GM21381 (cell line): ENCODE measurements at regions not wholly inside any gene's neighbourhood (a gene's known extent, or its start where the extent isn't known, plus 50 kb on each side); places are given as distances from the start of the nearest gene placed in this dataset.

Source experiments
- ATAC-seq: cut with Tn5 transposase; IDR thresholded peaks from one replicate; pipeline ENCODE4 v1.9.1; 2021; ENCODE audit warnings: mild to moderate bottlenecking, moderate library complexity; ENCODE audit not compliant: unreplicated experiment

- no peak for ATAC-seq
Measured at GRCh38 chr17:33403194-33403593, 110.1 kb upstream of the ASIC2 start.

GRCh38 chr17:33404070-33404819, 111.2 kb upstream of the ASIC2 start:
- ATAC-seq: no peak

DNA sequence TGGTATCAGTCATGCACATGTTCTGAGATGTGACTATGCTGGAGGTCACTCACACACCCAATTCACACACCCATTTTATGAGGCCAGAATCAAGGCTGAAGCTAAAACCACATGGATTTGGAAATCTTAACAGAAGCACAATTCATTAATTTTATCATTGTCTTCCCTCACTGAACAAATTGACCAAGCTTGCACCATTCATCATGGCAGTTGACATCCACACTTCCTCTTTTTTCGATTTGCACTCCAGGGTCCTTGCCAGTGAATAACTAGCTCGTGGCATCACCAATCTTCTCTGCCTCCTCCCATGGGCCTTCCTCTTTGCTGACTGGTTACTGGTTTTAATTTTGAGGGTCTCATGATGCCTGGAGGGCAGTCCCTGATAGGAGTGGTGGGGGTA, 123.0 kb upstream of the ASIC2 start:
- ATAC-seq: no peak

GRCh38 chr17:33421933-33422332, 128.8 kb upstream of the ASIC2 start:
- ATAC-seq: no peak

DNA sequence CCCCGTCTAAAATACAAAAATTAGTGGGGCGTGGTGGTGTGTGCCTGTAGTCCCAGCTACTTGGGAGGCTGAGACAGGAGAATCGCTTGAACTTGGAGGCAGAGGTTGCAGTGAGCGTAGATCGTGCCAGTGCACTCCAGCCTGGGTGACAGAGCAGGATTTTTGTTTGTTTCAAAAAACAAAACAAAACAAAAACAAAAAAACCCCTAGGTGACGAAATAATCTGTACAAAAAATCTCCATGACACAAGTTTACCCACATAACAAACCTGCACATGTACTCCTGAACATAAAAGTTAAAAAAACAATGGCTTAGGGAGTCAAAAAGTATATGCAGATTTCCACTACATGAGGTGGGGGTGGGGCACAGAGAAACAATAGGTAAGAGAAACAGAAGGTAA, 140.5 kb upstream of the ASIC2 start:
- no peak for ATAC-seq

- ATAC-seq: no peak
Measured at GRCh38 chr17:33434841-33435240, 141.7 kb upstream of the ASIC2 start.

GRCh38 chr17:33435721-33436301, 142.7 kb upstream of the ASIC2 start:
- ATAC-seq: no peak

DNA sequence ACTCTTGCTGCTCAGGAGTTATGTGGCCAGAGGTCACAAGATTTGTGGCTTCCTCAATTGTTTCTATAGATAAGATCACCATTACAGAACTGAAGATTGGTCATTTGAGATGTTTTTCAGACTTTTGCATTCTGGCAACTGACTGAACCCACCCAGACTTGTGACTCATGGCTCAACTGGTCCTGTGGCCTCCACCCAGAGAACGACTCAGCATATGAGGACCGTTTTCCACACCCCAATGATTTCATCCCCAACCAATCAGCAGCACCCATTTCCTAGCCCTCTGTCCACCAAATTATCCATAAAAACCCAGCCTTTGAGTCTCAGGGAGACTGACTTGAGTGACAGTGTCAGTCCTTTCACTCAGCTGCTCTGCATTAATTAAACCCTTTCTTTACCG, 143.2 kb upstream of the ASIC2 start:
- no peak for ATAC-seq

DNA sequence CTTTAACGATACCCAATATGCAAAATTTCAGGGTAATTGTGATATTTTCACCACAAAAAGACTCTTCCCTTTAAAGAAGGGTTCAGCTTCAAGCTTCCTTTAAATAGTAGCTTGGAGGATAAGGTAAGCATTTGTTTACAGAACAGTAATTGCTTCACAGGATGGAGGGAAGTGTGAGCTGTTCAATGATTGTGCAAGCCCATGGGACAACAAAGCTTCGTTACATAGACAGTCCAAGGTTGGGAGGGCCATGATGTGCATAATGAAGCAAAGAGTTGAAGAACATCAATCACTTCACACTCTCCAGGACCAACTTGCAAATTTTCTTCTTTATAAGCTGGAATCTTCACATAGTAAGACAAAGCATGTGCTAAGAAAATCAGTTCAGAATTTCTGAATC, 145.0 kb upstream of the ASIC2 start:
- ATAC-seq: no peak

GRCh38 chr17:33438578-33438977, 145.5 kb upstream of the ASIC2 start:
- no peak for ATAC-seq

DNA sequence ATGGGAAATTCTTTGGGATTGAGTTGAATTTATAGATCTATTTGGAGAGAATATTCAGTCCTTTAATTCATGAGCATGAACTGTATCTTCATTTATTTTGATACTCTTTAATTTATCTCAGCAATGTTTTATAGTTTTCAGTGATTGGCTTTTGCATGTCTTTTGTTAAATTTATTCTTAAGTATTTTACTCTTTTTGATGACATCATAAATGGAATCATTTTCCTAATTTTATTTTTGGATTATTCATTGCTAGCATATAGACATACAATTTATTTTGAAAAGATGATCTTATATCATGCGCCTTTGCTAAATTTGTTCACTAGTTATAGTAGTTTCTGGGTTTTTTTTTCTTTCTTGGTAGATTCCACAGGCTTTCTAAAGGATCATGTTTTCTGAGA, 149.2 kb upstream of the ASIC2 start:
- ATAC-seq: no peak

GRCh38 chr17:33444731-33445130, 151.6 kb upstream of the ASIC2 start:
- no peak for ATAC-seq

GRCh38 chr17:33447090-33447489, 154.0 kb upstream of the ASIC2 start:
- no peak for ATAC-seq

DNA sequence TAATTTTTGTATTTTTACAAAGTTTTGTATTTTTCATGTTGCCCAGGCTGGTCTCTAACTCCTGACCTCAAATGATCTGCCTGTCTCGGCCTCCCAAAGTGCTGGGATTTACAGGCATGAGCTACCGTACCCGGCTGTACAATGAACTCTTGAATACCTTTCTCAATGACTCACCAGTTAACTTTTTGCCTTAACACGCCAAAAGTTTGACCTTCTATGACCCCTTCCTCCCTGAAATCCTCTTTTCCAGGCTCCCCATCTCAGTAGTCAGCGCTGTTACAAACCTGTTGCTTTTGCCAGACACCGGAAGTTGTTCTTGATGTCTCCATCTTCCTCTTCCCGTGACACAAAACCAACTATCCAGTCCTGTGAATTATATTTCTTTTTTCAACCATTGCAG, 158.1 kb upstream of the ASIC2 start:
- ATAC-seq: no peak

DNA sequence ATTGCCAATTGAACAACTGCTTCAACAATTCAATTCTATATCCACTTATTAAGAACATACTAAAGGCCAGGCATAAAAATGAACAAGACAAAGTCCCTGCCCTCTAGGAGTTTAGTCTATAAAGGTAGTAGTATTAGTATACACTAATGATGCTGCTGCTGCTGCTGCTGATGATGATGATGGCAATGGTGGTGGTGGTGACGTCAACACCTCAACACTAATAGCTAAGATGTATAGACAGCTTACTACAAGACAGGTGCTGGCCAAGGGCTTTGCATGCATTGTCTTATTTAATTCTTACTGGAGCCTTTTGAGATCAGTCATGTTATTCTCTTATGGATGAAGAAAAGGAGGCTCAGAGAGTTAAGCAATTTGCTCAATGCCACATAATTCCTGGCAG, 164.4 kb upstream of the ASIC2 start:
- no peak for ATAC-seq

DNA sequence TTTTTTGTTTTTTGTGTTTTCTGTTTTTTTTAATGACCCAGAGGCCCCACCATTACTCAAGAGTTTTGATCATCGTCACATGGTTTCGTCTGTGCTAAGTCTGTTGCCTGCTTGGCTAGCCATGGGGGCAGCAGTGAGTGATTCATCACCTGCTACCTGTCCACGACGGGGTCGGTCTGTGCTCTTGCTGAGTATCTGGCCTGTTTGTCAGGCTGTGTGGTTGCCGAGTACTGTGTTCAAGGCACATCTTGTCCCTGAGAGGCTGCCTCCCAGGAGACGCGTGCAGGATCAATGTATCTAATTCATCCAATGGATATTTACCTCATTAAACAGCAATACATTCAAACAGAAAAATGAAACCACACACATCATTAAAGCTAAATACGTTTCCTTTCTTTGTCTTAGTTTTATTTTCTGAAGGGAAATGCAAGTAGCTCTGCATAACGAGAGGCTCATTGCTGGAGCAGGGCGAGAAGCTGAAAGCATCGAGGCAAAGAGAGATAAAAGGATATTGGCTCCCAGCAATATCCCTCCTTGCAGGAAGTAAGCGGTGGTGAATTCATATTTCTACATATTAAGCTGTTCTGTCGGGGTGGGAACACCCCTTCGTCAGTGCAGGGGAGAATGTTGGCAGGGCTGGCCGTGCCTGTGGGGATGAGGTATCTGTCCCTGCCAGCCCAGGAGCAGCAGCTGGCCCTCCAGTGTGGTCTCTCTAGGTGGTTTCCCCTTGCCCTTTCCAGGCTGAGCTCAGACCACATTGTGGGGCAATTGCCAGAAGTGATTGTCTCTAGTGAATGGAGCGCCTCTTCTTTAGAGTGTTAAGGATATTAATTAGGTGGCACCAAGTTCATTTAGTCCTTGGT, 166.2 kb upstream of the ASIC2 start:
- ATAC-seq: no peak

DNA sequence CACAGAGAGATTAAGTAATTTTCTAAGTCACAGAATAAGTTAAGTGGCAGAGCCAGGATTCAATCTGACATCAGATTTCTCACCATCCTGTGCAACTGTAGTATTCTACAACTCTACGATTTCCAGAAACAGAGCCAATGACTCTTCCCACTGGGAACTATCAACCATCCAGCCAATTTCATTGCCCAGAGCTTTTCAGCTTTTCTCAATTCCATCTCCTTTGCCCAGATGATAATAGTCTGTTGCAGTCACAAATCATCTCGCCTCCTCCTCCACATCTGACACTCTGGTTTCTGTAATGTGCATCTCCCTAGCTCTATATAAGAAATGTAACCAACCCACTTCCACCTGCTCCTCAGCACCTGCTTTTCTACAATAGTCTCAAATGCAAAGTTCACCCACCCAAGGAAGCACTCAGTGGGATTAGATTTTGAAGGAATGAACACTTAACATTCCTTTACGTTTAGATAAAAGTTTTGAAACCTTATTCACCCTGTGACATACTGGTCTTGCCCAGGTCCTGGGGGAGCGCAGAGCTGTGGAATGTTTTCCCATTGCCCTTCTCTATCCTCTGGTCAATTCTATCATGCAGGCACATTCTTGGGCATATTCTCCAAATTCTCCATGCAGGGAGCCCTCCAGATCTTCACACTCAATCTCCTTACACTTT, 167.8 kb upstream of the ASIC2 start:
- ATAC-seq: no peak

DNA sequence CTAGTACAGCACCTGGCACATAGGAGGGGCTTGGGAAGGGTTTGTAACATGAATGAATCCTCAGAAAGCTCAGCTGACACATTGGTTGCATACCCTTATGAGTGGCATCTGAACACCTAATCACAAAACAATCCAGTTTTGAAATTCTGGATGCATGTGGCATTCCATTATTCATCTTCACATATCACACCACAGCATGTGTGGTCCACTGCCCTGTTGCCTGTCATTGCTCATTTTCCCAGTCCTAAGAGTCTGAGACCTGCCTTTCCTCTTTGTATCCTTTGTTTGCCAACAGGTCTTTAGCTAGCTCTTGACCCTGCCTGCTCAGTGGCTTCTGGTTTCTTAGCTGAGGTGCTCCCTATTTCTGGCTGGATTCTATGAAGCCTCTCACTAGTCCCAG, 170.8 kb upstream of the ASIC2 start:
- no peak for ATAC-seq

- no peak for ATAC-seq
Measured at GRCh38 chr17:33464669-33465280, 171.7 kb upstream of the ASIC2 start.

DNA sequence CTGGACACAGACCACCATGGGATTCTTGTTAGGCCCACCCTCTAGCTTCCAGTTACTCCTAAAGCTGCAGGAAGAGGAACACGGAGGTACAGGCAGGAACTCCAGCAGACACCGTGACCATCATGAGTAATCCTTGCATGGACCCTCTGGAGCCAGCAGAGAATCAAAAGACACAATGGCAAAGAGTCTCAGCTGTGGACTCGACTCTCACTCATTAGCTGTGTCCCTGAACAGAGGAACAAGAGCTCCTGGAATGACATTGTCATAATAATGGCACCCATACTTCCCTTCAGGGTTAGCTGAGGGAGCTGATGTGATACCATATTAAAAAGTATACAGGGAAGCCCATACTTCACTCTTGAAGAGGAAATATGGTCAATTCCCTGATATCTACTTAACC, 176.3 kb upstream of the ASIC2 start:
- no peak for ATAC-seq

- no peak for ATAC-seq
Measured at GRCh38 chr17:33469911-33470310, 176.8 kb upstream of the ASIC2 start.
